Fibroblast of mammary gland (primary cell): ENCODE measurements at regions not wholly inside any gene's neighbourhood (a gene's known extent, or its start where the extent isn't known, plus 50 kb on each side); places are given as distances from the start of the nearest gene placed in this dataset.

Source experiments
- DNase-seq: peaks from one replicate; pipeline ENCODE4 v3.0.0-alpha.2; 2010; ENCODE audit warnings: low read depth
- H3K4me3 ChIP-seq: 2 replicates; pipeline ENCODE4 v1.5.1; 2011; ENCODE audit warnings: low read depth, mild to moderate bottlenecking, low read length, moderate library complexity; ENCODE audit not compliant: control insufficient read depth
- CTCF ChIP-seq: conservative IDR thresholded peaks from 2 replicates; pipeline ENCODE4 v1.5.1; 2011; ENCODE audit warnings: low read depth, low read length, inconsistent platforms; ENCODE audit not compliant: control insufficient read depth, insufficient read depth

- DNase-seq: no peak
- H3K4me3 ChIP-seq: no peak overlapping the region
- no peak for TF ChIP-seq CTCF
Measured at GRCh38 chr5:51987239-51987638, 604.0 kb downstream of the ISL1 start.

- no peak overlapping the region for H3K4me3 ChIP-seq
- TF ChIP-seq CTCF: no peak
- DNase-seq: no peak
Measured at GRCh38 chr5:51987669-51988209, 604.5 kb downstream of the ISL1 start.

GRCh38 chr5:51988634-51989033 is 605.4 kb downstream of the ISL1 start:
- no peak overlapping the region for H3K4me3 ChIP-seq
- TF ChIP-seq CTCF: no peak
- DNase-seq: no peak

- TF ChIP-seq CTCF: no peak
- no peak for DNase-seq
- H3K4me3 ChIP-seq: no peak overlapping the region
Measured at GRCh38 chr5:51990241-51990640, 607.0 kb downstream of the ISL1 start.

GRCh38 chr5:51990661-51991180 is 607.5 kb downstream of the ISL1 start:
- TF ChIP-seq CTCF: no peak
- DNase-seq: no peak

GRCh38 chr5:51991940-51992339 is 608.7 kb downstream of the ISL1 start:
- no peak for TF ChIP-seq CTCF
- H3K4me3 ChIP-seq: no peak overlapping the region
- no peak for DNase-seq

More at GRCh38 chr5:51990661-51991180, 607.5 kb downstream of the ISL1 start:
- no peak overlapping the region for H3K4me3 ChIP-seq
